Dendritic cell treated with granulocyte-macrophage colony-stimulating factor and Interleukin-4, amounts not matched to agents 40 ng/mL and 50 ng/mL, for 4 days (primary cell): ENCODE measurements at regions not wholly inside any gene's neighbourhood (a gene's known extent, or its start where the extent isn't known, plus 50 kb on each side); places are given as distances from the start of the nearest gene placed in this dataset.
"Not testable (repeated sequence)": the region's sequence is repeated elsewhere in the genome, so short reads cannot be mapped to it uniquely, and the experiment has no call there.

Source experiments
- H3K27ac Mint-ChIP-seq: one replicate; pipeline ENCODE4 v1.8.0; 2022; ENCODE audit warnings: mild to moderate bottlenecking, mixed read lengths
- H3K27me3 Mint-ChIP-seq: one replicate; pipeline ENCODE4 v1.8.0; 2022; ENCODE audit warnings: mild to moderate bottlenecking, mixed read lengths
- H3K36me3 Mint-ChIP-seq: one replicate; pipeline ENCODE4 v1.8.0; 2022; ENCODE audit warnings: low read depth, mixed read lengths
- H3K4me1 Mint-ChIP-seq: one replicate; pipeline ENCODE4 v1.8.0; 2022; ENCODE audit warnings: low read depth, mixed read lengths
- H3K4me3 Mint-ChIP-seq: one replicate; pipeline ENCODE4 v1.8.0; 2022; ENCODE audit warnings: mild to moderate bottlenecking, moderate library complexity, mixed read lengths
- H3K9me3 Mint-ChIP-seq: one replicate; pipeline ENCODE4 v1.8.0; 2022; ENCODE audit warnings: mixed read lengths
- intact Hi-C: fragments of 100-400 bp; cut with micrococcal nuclease; formaldehyde crosslinking; loops from one replicate; pipeline ENCODE4 v1.15.0; 2022

GRCh38 chr1:244144053-244144452 is 93.0 kb downstream of the ZBTB18 start:
- no peaks in the 10 kb centered on the region for H3K4me1 Mint-ChIP-seq
- H3K4me3 Mint-ChIP-seq: no peak overlapping the region
- peaks cover 3% of the 10 kb centered on the region for H3K27me3 Mint-ChIP-seq
- no peaks in the 10 kb centered on the region for H3K36me3 Mint-ChIP-seq
- no peak overlapping the region for H3K27ac Mint-ChIP-seq
- no peaks in the 10 kb centered on the region for H3K9me3 Mint-ChIP-seq
- intact Hi-C loops: no loop called here

DNA sequence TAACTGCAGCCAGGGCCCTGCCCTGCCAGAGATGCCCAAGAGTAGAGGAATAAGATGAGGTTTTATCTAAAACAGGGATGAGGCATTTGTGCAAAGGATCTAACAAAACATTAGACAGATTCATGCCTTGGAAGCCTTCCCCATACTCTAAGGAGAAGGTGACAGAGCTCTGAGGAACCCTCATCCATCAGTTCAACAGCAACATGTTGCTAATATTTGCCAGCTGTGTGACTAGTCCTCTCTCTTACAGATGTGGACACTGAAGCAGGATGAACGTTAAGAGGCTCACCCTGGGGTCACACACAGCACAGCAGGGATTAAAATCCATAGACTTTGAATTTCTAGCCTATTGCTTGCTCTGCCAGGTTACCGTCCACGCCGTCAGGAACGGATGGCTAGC is 99.0 kb downstream of the ZBTB18 start:
- Mint-ChIP-seq H3K4me3 (no peak overlapping the region), H3K4me1 (no peaks in the 10 kb centered on the region), H3K36me3 (no peaks in the 10 kb centered on the region), H3K27me3 (peaks cover 4% of the 10 kb centered on the region), H3K27ac (no peak overlapping the region), H3K9me3 (no peaks in the 10 kb centered on the region)
- intact Hi-C loops: no loop called here

DNA sequence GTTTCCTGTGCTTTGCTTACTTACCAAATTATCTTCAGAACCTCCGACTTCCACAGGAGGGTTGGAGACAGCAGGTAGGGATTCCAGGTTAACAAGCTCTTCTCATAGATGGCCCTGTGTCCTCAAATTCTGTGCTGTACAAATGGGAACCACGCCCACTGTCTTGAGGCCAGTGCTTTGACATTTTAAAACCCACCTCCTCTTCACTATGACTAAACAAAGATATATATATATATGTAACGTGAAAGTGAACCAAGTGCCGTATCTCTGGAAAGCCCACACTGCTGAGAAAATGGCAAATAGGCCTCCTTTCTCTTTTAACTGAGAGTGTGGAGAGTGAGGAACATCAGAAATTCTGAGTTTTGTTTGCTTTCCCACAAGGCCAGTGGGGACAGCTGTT is 99.6 kb downstream of the ZBTB18 start:
- no peak overlapping the region for H3K27ac Mint-ChIP-seq
- H3K27me3 Mint-ChIP-seq: peaks cover 4% of the 10 kb centered on the region
- intact Hi-C loops: no loop called here
- H3K4me1 Mint-ChIP-seq: no peaks in the 10 kb centered on the region
- H3K9me3 Mint-ChIP-seq: no peaks in the 10 kb centered on the region
- no peak overlapping the region for H3K4me3 Mint-ChIP-seq
- no peaks in the 10 kb centered on the region for H3K36me3 Mint-ChIP-seq

- peaks cover 4% of the 10 kb centered on the region for H3K27me3 Mint-ChIP-seq
- H3K4me3 Mint-ChIP-seq: no peak overlapping the region
- intact Hi-C loops: no loop called here
- no peak overlapping the region for H3K27ac Mint-ChIP-seq
- no peaks in the 10 kb centered on the region for H3K4me1 Mint-ChIP-seq
- H3K36me3 Mint-ChIP-seq: no peaks in the 10 kb centered on the region
- no peaks in the 10 kb centered on the region for H3K9me3 Mint-ChIP-seq
These were observed 100.5 kb downstream of the ZBTB18 start for GRCh38 chr1:244151537-244151936.

- intact Hi-C loops: no loop called here
- peaks cover 4% of the 10 kb centered on the region for H3K27me3 Mint-ChIP-seq
- H3K36me3 Mint-ChIP-seq: no peaks in the 10 kb centered on the region
- no peak overlapping the region for H3K4me3 Mint-ChIP-seq
- no peaks in the 10 kb centered on the region for H3K9me3 Mint-ChIP-seq
- H3K27ac Mint-ChIP-seq: no peak overlapping the region
- no peaks in the 10 kb centered on the region for H3K4me1 Mint-ChIP-seq
These were observed 103.4 kb downstream of the ZBTB18 start for GRCh38 chr1:244154508-244154871.

DNA sequence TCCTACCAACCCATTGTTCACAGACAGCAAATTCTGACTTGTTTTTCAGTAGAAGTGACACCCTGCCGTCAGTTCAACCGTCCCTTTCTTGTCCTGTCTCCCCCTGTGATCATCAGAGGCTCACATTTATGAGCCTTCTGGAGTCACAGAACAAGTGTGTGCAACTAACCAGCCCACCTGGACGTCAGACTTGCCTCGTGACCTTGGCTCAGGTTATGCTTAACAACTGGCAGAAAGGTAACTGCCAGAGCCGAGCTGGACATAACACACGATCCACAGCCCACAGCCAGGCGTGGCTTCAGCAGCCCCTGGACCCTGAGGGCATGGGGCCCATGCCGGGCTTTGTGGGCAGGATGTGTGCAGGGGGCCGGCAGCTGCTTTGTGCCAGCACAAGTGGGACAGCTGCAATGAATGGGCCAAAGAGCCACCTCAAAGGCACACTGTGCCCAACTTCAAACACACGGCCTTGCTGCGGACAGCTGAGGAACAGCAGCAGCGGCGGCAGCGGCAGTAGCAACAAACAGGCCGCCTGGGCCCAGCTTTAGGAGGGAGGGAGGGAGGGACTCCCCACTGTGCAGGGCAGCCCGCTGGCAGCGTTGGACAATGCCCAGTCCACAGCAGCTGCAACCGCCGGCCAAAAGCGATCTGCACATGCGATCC is 103.9 kb downstream of the ZBTB18 start:
- H3K36me3 Mint-ChIP-seq: no peaks in the 10 kb centered on the region
- H3K27ac Mint-ChIP-seq: no peak overlapping the region
- intact Hi-C loops: no loop called here

GRCh38 chr1:244155661-244156060 is 104.6 kb downstream of the ZBTB18 start:
- Mint-ChIP-seq H3K27me3 (peaks cover 3% of the 10 kb centered on the region), H3K9me3 (no peaks in the 10 kb centered on the region), H3K27ac (no peak overlapping the region), H3K4me1 (peaks cover 10% of the 10 kb centered on the region), H3K4me3 (no peak overlapping the region), H3K36me3 (no peaks in the 10 kb centered on the region)
- intact Hi-C loops: no loop called here

More for the DNA sequence above, 103.9 kb downstream of the ZBTB18 start:
- Mint-ChIP-seq H3K4me3 (no peak overlapping the region), H3K4me1 (peaks cover 3% of the 10 kb centered on the region), H3K27me3 (peaks cover 3% of the 10 kb centered on the region), H3K9me3 (no peaks in the 10 kb centered on the region)

GRCh38 chr1:244156617-244157016 is 105.5 kb downstream of the ZBTB18 start:
- H3K27me3 Mint-ChIP-seq, H3K36me3 Mint-ChIP-seq, H3K4me3 Mint-ChIP-seq, H3K9me3 Mint-ChIP-seq, intact Hi-C loops: not testable (repeated sequence)
- H3K27ac Mint-ChIP-seq: peak overlapping the region; percentile 13
- peaks cover 12% of the 10 kb centered on the region for H3K4me1 Mint-ChIP-seq

GRCh38 chr1:244157731-244158438 is 106.8 kb downstream of the ZBTB18 start:
- H3K9me3 Mint-ChIP-seq: no peaks in the 10 kb centered on the region
- no peak overlapping the region for H3K27ac Mint-ChIP-seq
- H3K4me3 Mint-ChIP-seq: no peak overlapping the region
- intact Hi-C loops: no loop called here
- H3K36me3 Mint-ChIP-seq: no peaks in the 10 kb centered on the region
- peaks cover 3% of the 10 kb centered on the region for H3K27me3 Mint-ChIP-seq
- H3K4me1 Mint-ChIP-seq: peaks cover 12% of the 10 kb centered on the region

DNA sequence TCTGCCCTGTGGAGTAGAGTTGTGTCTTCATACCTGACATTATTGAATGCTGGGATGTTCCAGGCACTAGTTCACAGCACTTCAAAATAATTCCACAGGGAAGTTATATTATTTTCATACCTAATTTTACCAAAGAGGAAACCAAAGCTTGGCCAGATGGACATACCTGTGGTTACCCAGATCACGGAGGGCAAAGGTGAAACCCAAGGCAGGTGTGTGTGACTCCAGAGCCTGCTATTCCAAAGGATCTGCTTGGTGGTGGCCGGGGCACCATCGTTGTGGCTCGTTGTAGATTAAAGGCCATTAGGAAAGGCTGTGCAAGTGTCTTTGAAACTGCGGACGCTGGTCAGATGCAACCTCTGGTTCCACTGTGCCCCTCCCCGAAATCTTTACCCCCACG is 108.6 kb downstream of the ZBTB18 start:
- intact Hi-C loops: no loop called here
- H3K27ac Mint-ChIP-seq: no peak overlapping the region
- H3K4me3 Mint-ChIP-seq: no peak overlapping the region
- no peaks in the 10 kb centered on the region for H3K36me3 Mint-ChIP-seq
- no peaks in the 10 kb centered on the region for H3K9me3 Mint-ChIP-seq
- peaks cover 19% of the 10 kb centered on the region for H3K4me1 Mint-ChIP-seq
- peaks cover 3% of the 10 kb centered on the region for H3K27me3 Mint-ChIP-seq

DNA sequence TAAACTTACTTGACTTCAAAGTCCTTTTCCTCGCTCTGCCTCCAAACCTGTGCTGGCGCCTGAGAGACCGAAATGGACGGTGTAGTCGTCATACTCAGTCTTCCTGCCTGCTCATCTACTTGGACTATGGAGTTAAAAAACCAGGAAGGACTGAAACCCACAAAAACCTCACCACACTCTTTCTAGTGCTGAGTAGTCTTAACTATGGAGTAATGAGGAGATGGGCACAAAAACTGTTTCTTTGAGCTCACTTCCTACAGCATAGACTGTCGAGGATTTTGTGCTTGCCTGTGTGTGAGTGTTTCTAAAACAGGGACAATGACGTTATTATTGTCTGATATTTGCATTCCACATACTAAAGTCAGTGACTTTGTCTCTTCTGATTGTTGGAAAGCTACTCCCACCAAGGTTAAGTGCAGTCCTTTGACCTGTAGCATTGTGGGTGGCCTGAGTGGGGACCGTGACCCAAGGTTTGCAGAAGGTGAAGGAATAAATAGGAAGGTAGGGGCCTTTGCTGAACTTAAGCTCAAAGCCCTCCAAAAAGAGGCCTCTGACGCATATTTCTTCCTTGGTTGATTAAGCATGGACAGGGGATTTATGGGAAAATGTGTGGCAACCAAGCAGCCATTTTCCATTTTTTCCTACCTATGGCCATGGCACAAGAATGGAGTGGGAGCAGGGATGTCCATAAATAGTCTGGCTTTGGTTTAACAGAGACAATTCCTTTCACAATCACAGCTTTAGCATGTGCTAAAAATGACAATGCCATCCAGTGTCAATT is 109.6 kb downstream of the ZBTB18 start:
- no peak overlapping the region for H3K27ac Mint-ChIP-seq

GRCh38 chr1:244161236-244161510 is 110.1 kb downstream of the ZBTB18 start:
- H3K9me3 Mint-ChIP-seq: no peaks in the 10 kb centered on the region
- H3K27ac Mint-ChIP-seq: no peak overlapping the region
- no peaks in the 10 kb centered on the region for H3K27me3 Mint-ChIP-seq
- peaks cover 19% of the 10 kb centered on the region for H3K4me1 Mint-ChIP-seq
- no peak overlapping the region for H3K4me3 Mint-ChIP-seq
- intact Hi-C loops: no loop called here
- H3K36me3 Mint-ChIP-seq: no peaks in the 10 kb centered on the region

More for the DNA sequence above, 109.6 kb downstream of the ZBTB18 start:
- no peaks in the 10 kb centered on the region for H3K27me3 Mint-ChIP-seq
- no peaks in the 10 kb centered on the region for H3K9me3 Mint-ChIP-seq
- no peak overlapping the region for H3K4me3 Mint-ChIP-seq
- intact Hi-C loops: no loop called here
- H3K4me1 Mint-ChIP-seq: peaks cover 19% of the 10 kb centered on the region
- no peaks in the 10 kb centered on the region for H3K36me3 Mint-ChIP-seq

- intact Hi-C loops: no loop called here
- no peak overlapping the region for H3K4me3 Mint-ChIP-seq
- no peaks in the 10 kb centered on the region for H3K27me3 Mint-ChIP-seq
- H3K4me1 Mint-ChIP-seq: peaks cover 19% of the 10 kb centered on the region
- no peak overlapping the region for H3K27ac Mint-ChIP-seq
- H3K36me3 Mint-ChIP-seq: no peaks in the 10 kb centered on the region
- H3K9me3 Mint-ChIP-seq: no peaks in the 10 kb centered on the region
These were observed 111.9 kb downstream of the ZBTB18 start for GRCh38 chr1:244162786-244163530.
